Natural killer cell (primary cell): ENCODE measurements at regions not wholly inside any gene's neighbourhood (a gene's known extent, or its start where the extent isn't known, plus 50 kb on each side); places are given as distances from the start of the nearest gene placed in this dataset.

Source experiments
- ATAC-seq, 3 donors: fragments of 150-1000 bp in 2 of 3; fragments of 200-7000 bp in 1 of 3; cut with Tn5 transposase; 1 replicate in 1 of 3; 2 replicates in 2 of 3; pipeline ENCODE4 v1.10.0; 2021; ENCODE audit warnings: mild to moderate bottlenecking in 2 of 3, moderate library complexity in 2 of 3
- DNase-seq, 2 donors: peaks; one replicate each; pipeline versions ENCODE4 v3.0.0 to v3.0.0-alpha.2; 2013 to 2021; ENCODE audit warnings: mixed read lengths in 1 of 2
- H3K27ac ChIP-seq: one replicate; pipeline ENCODE4 v1.5.1; 2013; ENCODE audit warnings: mild to moderate bottlenecking, low read length
- H3K27me3 ChIP-seq: one replicate; pipeline ENCODE4 v1.6.1; 2013; ENCODE audit warnings: low read length; ENCODE audit not compliant: control insufficient read depth, insufficient read depth
- H3K36me3 ChIP-seq: one replicate; pipeline ENCODE4 v1.6.1; 2013; ENCODE audit warnings: low read length; ENCODE audit not compliant: control insufficient read depth, insufficient read depth
- H3K4me1 ChIP-seq: one replicate; pipeline ENCODE4 v1.6.1; 2013; ENCODE audit warnings: low read length; ENCODE audit not compliant: control insufficient read depth, insufficient read depth
- H3K4me3 ChIP-seq: one replicate; pipeline ENCODE4 v1.5.1; 2013; ENCODE audit warnings: low read length
- H3K9me3 ChIP-seq: one replicate; pipeline ENCODE4 v1.6.1; 2013; ENCODE audit warnings: low read length; ENCODE audit not compliant: control insufficient read depth, insufficient read depth
- H3K27ac Mint-ChIP-seq, 2 donors: one replicate each; pipeline ENCODE4 v1.8.0; 2022; ENCODE audit warnings: mild to moderate bottlenecking in 2 of 2, mixed read lengths in 2 of 2, moderate library complexity in 1 of 2
- H3K27me3 Mint-ChIP-seq, 2 donors: one replicate each; pipeline ENCODE4 v1.8.0; 2022; ENCODE audit warnings: low read depth in 2 of 2, mixed read lengths in 2 of 2
- H3K36me3 Mint-ChIP-seq: one replicate; pipeline ENCODE4 v1.8.0; 2022; ENCODE audit warnings: mixed read lengths
- H3K4me1 Mint-ChIP-seq, 2 donors: one replicate each; pipeline ENCODE4 v1.8.0; 2022; ENCODE audit warnings: mixed read lengths in 2 of 2
- H3K4me3 Mint-ChIP-seq: one replicate; pipeline ENCODE4 v1.8.0; 2022; ENCODE audit warnings: mild to moderate bottlenecking, moderate library complexity, mixed read lengths
- H3K9me3 Mint-ChIP-seq, 2 donors: one replicate each; pipeline ENCODE4 v1.8.0; 2022; ENCODE audit warnings: mixed read lengths in 2 of 2
- WGBS: methylation state at CpG from one replicate; pipeline ENCODE4 v1.1.7; 2013; ENCODE audit warnings: missing lambda C conversion rate; ENCODE audit not compliant: insufficient coverage; 5-methylcytosine and 5-hydroxymethylcytosine counted together
- intact Hi-C: fragments of 100-400 bp; cut with micrococcal nuclease; formaldehyde crosslinking; loops from one replicate; pipeline ENCODE4 v1.14.2; 2022
- TF ChIP-seq, protein P1 (sequence below): fragments of 200-600 bp; IDR thresholded peaks from one replicate; pipeline ENCODE4 v1.8.0; 2022; ENCODE audit warnings: antibody characterized with exemption

- no peaks in the 10 kb centered on the region for H3K27me3 Mint-ChIP-seq
- TF ChIP-seq, protein P1, sequence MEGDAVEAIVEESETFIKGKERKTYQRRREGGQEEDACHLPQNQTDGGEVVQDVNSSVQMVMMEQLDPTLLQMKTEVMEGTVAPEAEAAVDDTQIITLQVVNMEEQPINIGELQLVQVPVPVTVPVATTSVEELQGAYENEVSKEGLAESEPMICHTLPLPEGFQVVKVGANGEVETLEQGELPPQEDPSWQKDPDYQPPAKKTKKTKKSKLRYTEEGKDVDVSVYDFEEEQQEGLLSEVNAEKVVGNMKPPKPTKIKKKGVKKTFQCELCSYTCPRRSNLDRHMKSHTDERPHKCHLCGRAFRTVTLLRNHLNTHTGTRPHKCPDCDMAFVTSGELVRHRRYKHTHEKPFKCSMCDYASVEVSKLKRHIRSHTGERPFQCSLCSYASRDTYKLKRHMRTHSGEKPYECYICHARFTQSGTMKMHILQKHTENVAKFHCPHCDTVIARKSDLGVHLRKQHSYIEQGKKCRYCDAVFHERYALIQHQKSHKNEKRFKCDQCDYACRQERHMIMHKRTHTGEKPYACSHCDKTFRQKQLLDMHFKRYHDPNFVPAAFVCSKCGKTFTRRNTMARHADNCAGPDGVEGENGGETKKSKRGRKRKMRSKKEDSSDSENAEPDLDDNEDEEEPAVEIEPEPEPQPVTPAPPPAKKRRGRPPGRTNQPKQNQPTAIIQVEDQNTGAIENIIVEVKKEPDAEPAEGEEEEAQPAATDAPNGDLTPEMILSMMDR = no peak
- H3K27ac ChIP-seq = no peak overlapping the region
- H3K4me3 Mint-ChIP-seq = no peak overlapping the region
- no peak overlapping the region for H3K4me3 ChIP-seq
- H3K9me3 ChIP-seq = no peaks in the 10 kb centered on the region
- H3K4me1 ChIP-seq = no peaks in the 10 kb centered on the region
- intact Hi-C loops = no loop called here
- no peak for ATAC-seq
- H3K27ac Mint-ChIP-seq = no peak overlapping the region
- H3K9me3 Mint-ChIP-seq = peaks cover 7 to 19% of the 10 kb centered on the region in 2 donors
- no peaks in the 10 kb centered on the region for H3K27me3 ChIP-seq
- no peaks in the 10 kb centered on the region for H3K36me3 Mint-ChIP-seq
- DNase-seq = no peak
- H3K4me1 Mint-ChIP-seq = no peaks in the 10 kb centered on the region
- no peaks in the 10 kb centered on the region for H3K36me3 ChIP-seq
- no CpG with 5 or more reads among the region's 3 CpGs for WGBS
Measured at GRCh38 chr13:76148926-76149325, 512.8 kb downstream of the LMO7 start.

DNA sequence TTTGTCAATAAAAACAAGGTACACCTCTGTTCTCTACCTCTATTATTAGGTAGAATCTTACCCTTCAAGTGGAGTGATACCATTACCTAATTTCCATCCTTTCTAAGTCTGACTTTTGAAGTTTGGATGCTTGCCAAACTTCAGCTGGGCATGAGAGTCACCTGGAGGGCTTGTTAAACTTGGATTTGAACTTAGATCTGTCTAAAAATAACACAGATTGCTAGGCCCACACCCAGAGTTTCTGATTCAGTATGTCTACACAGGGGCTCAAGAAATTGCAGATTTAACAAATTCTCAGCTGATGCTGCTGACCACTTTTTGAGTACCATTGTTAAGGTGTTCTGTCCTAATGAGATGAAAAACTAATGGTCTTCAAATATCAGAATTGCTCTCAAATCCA, 512.2 kb downstream of the LMO7 start:
- no peak overlapping the region for H3K27ac Mint-ChIP-seq
- DNase-seq = no peak
- ATAC-seq = no peak
- H3K36me3 Mint-ChIP-seq = no peaks in the 10 kb centered on the region
- H3K27me3 Mint-ChIP-seq = no peaks in the 10 kb centered on the region
- H3K27me3 ChIP-seq = no peaks in the 10 kb centered on the region
- H3K4me1 ChIP-seq = no peaks in the 10 kb centered on the region
- intact Hi-C loops = no loop called here
- H3K27ac ChIP-seq = no peak overlapping the region
- H3K9me3 Mint-ChIP-seq = peaks cover 5 to 16% of the 10 kb centered on the region in 2 donors
- H3K4me3 Mint-ChIP-seq = no peak overlapping the region
- TF ChIP-seq, protein P1 = no peak
- no peaks in the 10 kb centered on the region for H3K9me3 ChIP-seq
- H3K36me3 ChIP-seq = no peaks in the 10 kb centered on the region
- no peak overlapping the region for H3K4me3 ChIP-seq
- no peaks in the 10 kb centered on the region for H3K4me1 Mint-ChIP-seq

- H3K27me3 Mint-ChIP-seq = no peaks in the 10 kb centered on the region
- DNase-seq (no peak), ATAC-seq (no peak)
- H3K4me1 ChIP-seq = no peaks in the 10 kb centered on the region
- no peaks in the 10 kb centered on the region for H3K4me1 Mint-ChIP-seq
- H3K36me3 Mint-ChIP-seq = no peaks in the 10 kb centered on the region
- no peak overlapping the region for H3K27ac ChIP-seq
- H3K27ac Mint-ChIP-seq = no peak overlapping the region
- H3K4me3 Mint-ChIP-seq = no peak overlapping the region
- no peaks in the 10 kb centered on the region for H3K9me3 ChIP-seq
- no peaks in the 10 kb centered on the region for H3K36me3 ChIP-seq
- H3K4me3 ChIP-seq = no peak overlapping the region
- 90% methylated on average over 1 of the region's 1 CpG for WGBS
- intact Hi-C loops = no loop called here
- TF ChIP-seq, protein P1 = no peak
- H3K9me3 Mint-ChIP-seq = peaks cover 16 to 17% of the 10 kb centered on the region in 2 donors
- H3K27me3 ChIP-seq = no peaks in the 10 kb centered on the region
Measured at GRCh38 chr13:76132532-76132931, 496.4 kb downstream of the LMO7 start.

- no peaks in the 10 kb centered on the region for H3K36me3 ChIP-seq
- H3K4me3 ChIP-seq = no peak overlapping the region
- no peak overlapping the region for H3K4me3 Mint-ChIP-seq
- 78% methylated on average over 7 of the region's 7 CpGs for WGBS
- no peaks in the 10 kb centered on the region for H3K9me3 ChIP-seq
- H3K27me3 Mint-ChIP-seq = no peaks in the 10 kb centered on the region
- TF ChIP-seq, protein P1 = no peak
- no peak for ATAC-seq
- no peak overlapping the region for H3K27ac ChIP-seq
- peaks cover 10 to 15% of the 10 kb centered on the region in 2 donors for H3K9me3 Mint-ChIP-seq
- no peaks in the 10 kb centered on the region for H3K36me3 Mint-ChIP-seq
- intact Hi-C loops = no loop called here
- H3K27ac Mint-ChIP-seq = no peak overlapping the region
- no peaks in the 10 kb centered on the region for H3K4me1 Mint-ChIP-seq
- no peaks in the 10 kb centered on the region for H3K4me1 ChIP-seq
- H3K27me3 ChIP-seq = no peaks in the 10 kb centered on the region
- DNase-seq = no peak
Measured at GRCh38 chr13:76131551-76131950, 495.4 kb downstream of the LMO7 start.
